Right lobe of liver (tissue), 4 donors: ENCODE measurements at regions not wholly inside any gene's neighbourhood (a gene's known extent, or its start where the extent isn't known, plus 50 kb on each side); places are given as distances from the start of the nearest gene placed in this dataset.

Experiments
- CTCF ChIP-seq, 4 donors: fragments of 200-600 bp in 3 of 4; fragments of 450-650 bp in 1 of 4; IDR thresholded peaks; one replicate each; pipeline versions ENCODE4 v1.5.1 to v1.8.0; 2016 to 2022; ENCODE audit warnings: antibody characterized with exemption in 4 of 4, mild to moderate bottlenecking in 2 of 4
- POLR2A ChIP-seq: fragments of 450-650 bp; IDR thresholded peaks from one replicate; pipeline ENCODE4 v1.6.1; 2017; ENCODE audit warnings: antibody characterized with exemption, mild to moderate bottlenecking
- donor health status: DM: no; HTN: no; CAD: no.
- donor health status: DM: no; HTN: no; CAD: no.
- donor health status: DM: no; HTN: yes; CAD: no.

GRCh38 chr22:27574651-27575050, 226.9 kb downstream of the MN1 start:
- TF ChIP-seq CTCF (IDR thresholded peaks at IDR 0.05) (no peak), POLR2A (no peak)
